ENCODE measurements at regions not wholly inside any gene's neighbourhood (a gene's known extent, or its start where the extent isn't known, plus 50 kb on each side); places are given as distances from the start of the nearest gene placed in this dataset.

- DNase-seq, result no peak
Measured at GRCh38 chr1:115411371-115412063, 73.5 kb upstream of the NGF start.

- no peak for DNase-seq
Measured at GRCh38 chr1:115409094-115410015, 71.3 kb upstream of the NGF start.

DNA sequence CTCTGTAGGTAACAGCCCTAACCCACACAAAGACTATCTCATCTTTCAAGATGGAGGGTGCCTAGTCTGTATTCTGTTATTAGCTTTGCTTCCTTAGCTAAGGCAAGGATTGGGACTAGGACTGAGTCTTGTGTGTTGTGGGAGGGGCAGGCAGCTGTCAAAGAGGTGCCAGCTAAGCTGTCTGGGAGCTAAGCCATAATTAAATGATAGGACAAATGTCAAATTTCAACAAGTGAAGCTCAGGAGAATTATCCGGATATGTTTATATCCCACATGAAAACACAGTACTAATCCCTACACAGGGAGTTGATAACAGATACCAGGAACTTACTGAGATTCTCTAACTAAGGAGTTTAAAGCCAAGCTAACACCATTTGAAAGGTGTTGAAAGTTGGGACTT lies 70.5 kb upstream of the NGF start:
- DNase-seq, result no peak

- no peak for DNase-seq
Measured at GRCh38 chr1:115404911-115405310, 66.9 kb upstream of the NGF start.

- DNase-seq, result no peak
Measured at GRCh38 chr1:115402753-115403184, 64.7 kb upstream of the NGF start.

DNA sequence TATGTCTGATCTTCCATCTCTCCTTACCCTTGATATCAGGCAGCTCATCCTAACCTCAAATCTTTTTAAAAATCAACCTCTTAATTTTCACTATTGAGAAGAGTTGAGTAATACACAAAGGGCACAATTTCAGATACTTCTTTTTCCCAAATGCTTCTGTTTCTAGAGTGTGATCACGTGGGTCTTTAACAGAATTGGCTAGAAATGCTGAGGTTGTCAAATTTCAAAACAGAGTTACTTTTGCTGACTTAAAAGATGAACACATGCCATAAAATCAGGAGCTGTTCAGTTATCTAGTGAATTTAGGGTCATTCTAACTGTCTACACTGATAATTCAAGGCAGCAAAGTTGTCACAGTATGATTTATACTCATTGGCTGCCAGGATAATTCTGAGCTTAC lies 63.6 kb upstream of the NGF start:
- DNase-seq, result no peak

DNA sequence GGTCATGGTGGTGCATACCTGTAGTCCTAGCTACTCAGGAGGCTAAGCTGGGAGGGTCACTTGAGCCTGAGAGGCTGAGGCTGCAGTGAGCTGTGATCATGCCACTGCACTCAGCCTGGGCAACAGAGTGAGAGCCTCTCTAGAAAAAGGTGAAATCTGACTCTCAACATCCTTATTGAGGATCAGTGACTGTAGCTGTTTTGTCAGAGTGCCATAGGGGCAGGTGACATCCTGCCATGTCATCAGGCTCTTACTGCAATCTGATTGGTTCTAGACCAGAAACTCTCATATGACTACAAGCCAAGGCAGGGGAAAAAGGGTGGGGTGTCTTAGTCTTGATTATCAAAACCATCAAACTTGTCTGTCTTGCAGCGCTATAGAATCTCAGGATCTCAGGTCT lies 62.8 kb upstream of the NGF start:
- no peak for DNase-seq

DNA sequence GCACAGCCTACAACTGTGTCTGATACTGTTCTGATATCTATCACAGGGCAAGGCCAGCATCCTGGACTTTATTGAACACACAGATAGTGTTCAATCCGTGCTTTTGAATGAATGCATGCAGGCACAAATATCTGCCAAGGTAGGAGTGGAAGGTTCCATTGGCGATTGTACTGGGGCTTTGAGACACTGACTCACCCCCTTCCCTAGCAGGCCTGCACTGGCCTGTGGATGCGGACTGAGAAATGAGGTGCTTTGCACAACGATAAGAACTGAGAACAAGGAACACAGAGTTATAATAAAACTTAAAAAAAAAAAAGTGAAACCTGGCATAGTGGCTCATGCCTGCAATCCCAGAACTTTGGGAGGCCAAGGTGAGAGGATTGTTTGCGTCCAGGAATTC lies 62.4 kb upstream of the NGF start:
- DNase-seq, result no peak

GRCh38 chr1:115398745-115399144 lies 60.7 kb upstream of the NGF start:
- DNase-seq, result no peak

All from activated CD4-positive, alpha-beta T cell treated with anti-CD3 and anti-CD28 coated beads, Interleukin-2, amount 50 U/mL, for 16 hours (primary cell).